CD8-positive, alpha-beta memory T cell (primary cell): ENCODE measurements at regions not wholly inside any gene's neighbourhood (a gene's known extent, or its start where the extent isn't known, plus 50 kb on each side); places are given as distances from the start of the nearest gene placed in this dataset.

Source experiments
- CTCF ChIA-PET: fragments of 350-600 bp; sonication (Branson Sonifier 250); formaldehyde crosslinking; loops from one replicate; lab custom pipeline; 2021; ENCODE audit warnings: antibody characterized with exemption; lab: Charles Lee
- POLR2A ChIA-PET: fragments of 350-600 bp; sonication (Branson Sonifier 250); formaldehyde crosslinking; loops from one replicate; lab custom pipeline; 2021; ENCODE audit warnings: antibody characterized with exemption; lab: Charles Lee
- DNase-seq, 5 donors: peaks; one replicate each; pipeline versions ENCODE4 v3.0.0 to v3.0.0-alpha.2; 2020 to 2022; ENCODE audit warnings: mixed read lengths in 1 of 5
- H3K27ac ChIP-seq: one replicate; pipeline ENCODE4 v1.7.0; 2013; ENCODE audit warnings: low read depth, mild to moderate bottlenecking, low read length, moderate library complexity
- H3K27me3 ChIP-seq: 2 replicates; pipeline ENCODE4 v1.7.0; 2013; ENCODE audit warnings: low read length, mild to moderate bottlenecking; ENCODE audit not compliant: insufficient read depth, poor library complexity, severe bottlenecking
- H3K36me3 ChIP-seq: 2 replicates; pipeline ENCODE4 v1.7.0; 2013; ENCODE audit warnings: mild to moderate bottlenecking, low read length, moderate library complexity; ENCODE audit not compliant: insufficient read depth
- H3K4me1 ChIP-seq: 2 replicates; pipeline ENCODE4 v1.7.0; 2013; ENCODE audit warnings: mild to moderate bottlenecking, low read length, moderate library complexity; ENCODE audit not compliant: insufficient read depth
- H3K4me3 ChIP-seq: 2 replicates; pipeline ENCODE4 v1.7.0; 2013; ENCODE audit warnings: mild to moderate bottlenecking, low read length
- H3K9me3 ChIP-seq: 2 replicates; pipeline ENCODE4 v1.7.0; 2013; ENCODE audit warnings: mild to moderate bottlenecking, low read length
- H3K27ac Mint-ChIP-seq, 8 donors: one replicate each; pipeline ENCODE4 v1.8.0; 2020 to 2021; ENCODE audit warnings: mixed read lengths in 8 of 8, mild to moderate bottlenecking in 6 of 8, inconsistent platforms in 3 of 8, moderate library complexity in 3 of 8
- H3K27me3 Mint-ChIP-seq, 2 donors: one replicate each; pipeline ENCODE4 v1.8.0; 2020 to 2021; ENCODE audit warnings: mixed read lengths in 2 of 2, mild to moderate bottlenecking in 1 of 2, moderate library complexity in 1 of 2
- H3K36me3 Mint-ChIP-seq, 3 donors: one replicate each; pipeline ENCODE4 v1.8.0; 2020 to 2021; ENCODE audit warnings: mixed read lengths in 3 of 3, inconsistent platforms in 1 of 3, mild to moderate bottlenecking in 1 of 3
- H3K4me1 Mint-ChIP-seq, 3 donors: one replicate each; pipeline ENCODE4 v1.8.0; 2020 to 2021; ENCODE audit warnings: mixed read lengths in 3 of 3, inconsistent platforms in 1 of 3, mild to moderate bottlenecking in 1 of 3
- H3K4me3 Mint-ChIP-seq, 7 donors: one replicate each; pipeline ENCODE4 v1.8.0; 2020 to 2021; ENCODE audit warnings: mixed read lengths in 7 of 7, mild to moderate bottlenecking in 6 of 7, moderate library complexity in 4 of 7, inconsistent platforms in 2 of 7
- H3K9me3 Mint-ChIP-seq, 5 donors: one replicate each; pipeline ENCODE4 v1.8.0; 2020 to 2022; ENCODE audit warnings: mixed read lengths in 5 of 5, mild to moderate bottlenecking in 3 of 5, moderate library complexity in 2 of 5, inconsistent platforms in 1 of 5

DNA sequence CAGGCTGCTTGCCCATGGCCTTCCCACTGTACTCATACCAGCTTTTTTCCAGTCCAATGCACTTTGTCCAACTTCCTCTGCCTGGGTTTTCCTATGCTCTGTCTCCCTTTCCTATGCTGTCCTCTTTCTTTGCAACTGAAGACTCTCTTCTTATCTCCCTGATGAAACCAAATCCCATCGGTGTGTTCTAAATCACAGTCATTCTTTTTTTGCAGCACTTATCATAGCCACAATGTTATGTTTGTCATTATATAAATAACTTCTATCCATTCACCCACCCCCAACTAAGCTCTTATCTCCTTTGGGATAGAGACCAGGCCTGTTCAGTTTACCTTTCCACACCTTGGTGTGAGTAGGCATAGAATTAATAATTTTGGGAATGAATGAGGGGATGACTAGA, 121.0 kb downstream of the GPX5 start:
- H3K4me3 Mint-ChIP-seq, result no peak overlapping the region
- Histone ChIP-seq H3K9me3 (no peaks in the 10 kb centered on the region), H3K4me1 (peaks cover 8% of the 10 kb centered on the region), H3K27ac (no peak overlapping the region), H3K36me3 (no peaks in the 10 kb centered on the region), H3K27me3 (peaks cover 10% of the 10 kb centered on the region), H3K4me3 (no peak overlapping the region)
- no peaks in the 10 kb centered on the region for H3K9me3 Mint-ChIP-seq
- H3K27ac Mint-ChIP-seq, result no peak overlapping the region
- peaks cover 11 to 16% (median 14%) of the 10 kb centered on the region in 3 donors for H3K4me1 Mint-ChIP-seq
- POLR2A ChIA-PET, result no interaction called here
- H3K36me3 Mint-ChIP-seq, result no peaks in the 10 kb centered on the region
- CTCF ChIA-PET, result no interaction called here
- peaks cover 27 to 77% of the 10 kb centered on the region in 2 donors for H3K27me3 Mint-ChIP-seq
- DNase-seq, result no peak

DNA sequence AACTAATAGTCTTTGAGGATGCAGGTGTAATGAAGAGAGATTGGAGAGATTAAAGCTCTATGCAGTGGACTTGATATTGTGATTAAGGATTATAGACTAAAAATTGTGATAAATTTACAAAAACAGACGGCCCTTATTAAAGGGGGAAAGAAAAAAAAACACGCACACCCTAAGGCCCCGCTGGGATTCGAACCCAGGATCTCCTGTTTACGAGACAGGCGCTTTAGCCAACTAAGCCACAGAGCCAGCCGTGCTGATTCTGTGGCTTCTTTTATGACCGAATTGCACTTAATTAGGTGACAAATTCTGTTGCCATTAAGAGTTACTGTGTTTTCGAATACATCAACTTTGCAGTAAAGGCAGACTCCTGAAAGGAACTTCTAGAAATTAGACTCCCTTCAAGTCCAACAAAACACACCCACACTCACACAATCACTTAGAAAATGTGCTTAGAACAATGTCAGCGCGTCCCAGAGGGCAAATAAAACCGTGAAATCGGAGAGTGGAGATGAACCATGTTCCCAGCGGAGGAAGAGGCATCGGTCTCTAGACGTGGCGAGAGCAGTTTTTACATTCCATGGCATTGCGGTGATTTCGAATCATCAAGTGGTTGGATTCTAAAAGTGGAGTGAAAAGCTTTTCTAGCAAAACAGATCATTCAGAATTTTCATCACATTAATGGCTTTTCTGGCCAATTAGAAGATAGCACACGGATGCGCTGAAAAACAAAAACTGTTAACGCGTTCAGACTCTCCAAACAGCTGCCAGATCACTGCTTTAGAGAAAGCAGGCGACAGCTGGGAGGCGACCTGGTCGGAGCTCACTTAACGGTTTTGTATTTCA, 122.6 kb downstream of the GPX5 start:
- no peak overlapping the region for H3K27ac Mint-ChIP-seq
- peaks cover 11 to 16% (median 14%) of the 10 kb centered on the region in 3 donors for H3K4me1 Mint-ChIP-seq
- POLR2A ChIA-PET, result no interaction called here
- peak in 1 of 5 donors; percentile 24 for DNase-seq
- Histone ChIP-seq H3K9me3 (no peaks in the 10 kb centered on the region), H3K27ac (no peak overlapping the region), H3K27me3 (peaks cover 10% of the 10 kb centered on the region), H3K4me1 (peaks cover 8% of the 10 kb centered on the region), H3K36me3 (no peaks in the 10 kb centered on the region), H3K4me3 (peak overlapping the region; percentile 30)
- CTCF ChIA-PET, result no interaction called here
- peak overlapping the region in 5 of 7 donors; percentile 11 to 63 (median 39) for H3K4me3 Mint-ChIP-seq
- no peaks in the 10 kb centered on the region for H3K36me3 Mint-ChIP-seq
- H3K9me3 Mint-ChIP-seq, result no peaks in the 10 kb centered on the region
- peaks cover 24 to 77% of the 10 kb centered on the region in 2 donors for H3K27me3 Mint-ChIP-seq

DNA sequence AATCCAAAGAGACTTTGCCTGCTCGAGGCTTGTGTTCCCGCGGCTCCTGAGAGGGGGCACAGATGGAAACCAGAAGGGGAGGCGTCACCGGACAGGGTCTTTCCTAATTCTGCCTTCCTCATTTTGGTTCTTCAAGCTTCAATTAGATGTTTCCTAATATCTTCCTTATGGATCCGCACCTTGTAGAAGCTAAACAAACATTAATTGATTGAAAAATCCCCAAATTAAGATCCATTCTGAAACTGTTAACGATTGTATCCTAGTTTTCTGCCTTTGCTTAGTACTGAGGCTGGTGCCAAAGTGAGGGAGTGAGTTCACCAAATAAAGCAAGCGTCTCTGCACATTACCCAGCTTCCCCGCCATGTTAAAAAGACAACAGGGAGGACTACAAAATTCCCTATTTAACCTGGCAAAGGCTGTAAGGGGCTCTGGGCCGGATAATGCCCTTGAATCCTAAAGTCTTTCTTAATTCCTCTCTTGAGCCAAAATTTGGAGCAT, 123.2 kb downstream of the GPX5 start:
- H3K36me3 Mint-ChIP-seq, result no peaks in the 10 kb centered on the region
- H3K9me3 Mint-ChIP-seq, result no peaks in the 10 kb centered on the region
- peaks cover 23 to 76% of the 10 kb centered on the region in 2 donors for H3K27me3 Mint-ChIP-seq
- H3K27ac Mint-ChIP-seq, result no peak overlapping the region
- POLR2A ChIA-PET, result no interaction called here
- Histone ChIP-seq H3K4me1 (peaks cover 8% of the 10 kb centered on the region), H3K27me3 (peaks cover 10% of the 10 kb centered on the region), H3K27ac (no peak overlapping the region), H3K36me3 (no peaks in the 10 kb centered on the region), H3K4me3 (peak overlapping the region; percentile 30), H3K9me3 (no peaks in the 10 kb centered on the region)
- peaks cover 11 to 16% (median 14%) of the 10 kb centered on the region in 3 donors for H3K4me1 Mint-ChIP-seq
- DNase-seq, result no peak
- peak overlapping the region in 3 of 7 donors; percentile 11 to 43 (median 28) for H3K4me3 Mint-ChIP-seq
- CTCF ChIA-PET, result no interaction called here

DNA sequence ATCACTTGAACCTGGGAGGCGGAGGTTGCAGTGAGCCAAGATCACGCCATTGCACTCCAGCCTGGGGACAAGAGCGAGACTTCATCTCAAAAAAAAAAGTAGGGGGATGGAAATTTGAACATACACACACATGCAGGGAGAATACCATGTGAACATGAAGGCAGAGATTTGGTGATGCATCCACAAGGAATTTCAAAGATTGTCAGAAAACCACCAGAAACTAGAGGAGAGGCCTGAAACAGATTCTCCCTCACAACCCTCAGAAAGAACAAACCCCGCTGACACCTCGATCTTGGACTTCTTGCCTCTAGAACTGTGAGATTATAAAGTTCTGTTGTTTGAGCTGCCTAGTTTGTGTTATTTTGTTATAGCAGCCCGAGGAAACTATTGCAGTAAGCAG, 125.5 kb downstream of the GPX5 start:
- ChIA-PET CTCF (no interaction called here), POLR2A (no interaction called here)
- Histone ChIP-seq H3K36me3 (no peaks in the 10 kb centered on the region), H3K27me3 (peaks cover 10% of the 10 kb centered on the region), H3K4me1 (peaks cover 8% of the 10 kb centered on the region), H3K9me3 (no peaks in the 10 kb centered on the region), H3K4me3 (no peak overlapping the region), H3K27ac (no peak overlapping the region)
- Mint-ChIP-seq H3K4me1 (peaks cover 11 to 16% (median 14%) of the 10 kb centered on the region in 3 donors), H3K27me3 (peaks cover 32 to 76% of the 10 kb centered on the region in 2 donors), H3K27ac (no peak overlapping the region), H3K9me3 (no peaks in the 10 kb centered on the region), H3K4me3 (no peak overlapping the region), H3K36me3 (no peaks in the 10 kb centered on the region)
- DNase-seq, result no peak

DNA sequence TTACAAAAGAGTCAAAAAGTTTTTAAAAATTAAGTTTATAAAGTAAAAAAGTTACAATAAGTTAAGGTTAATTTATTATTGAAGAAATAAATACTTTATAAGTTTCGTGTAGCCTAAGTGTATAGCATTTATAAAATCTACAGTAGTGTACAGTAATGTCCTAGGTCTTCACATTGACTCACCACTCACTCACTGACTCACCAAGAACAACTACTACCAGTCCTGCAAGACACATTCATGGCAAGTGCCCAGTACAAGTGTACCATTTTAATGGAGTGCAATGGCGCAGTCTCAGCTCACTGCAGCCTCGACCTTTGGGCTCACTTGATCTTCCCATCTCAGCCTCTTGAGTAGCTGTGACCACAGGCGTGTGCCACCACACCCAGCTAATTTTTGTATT, 128.2 kb downstream of the GPX5 start:
- no peak for DNase-seq
- Histone ChIP-seq H3K4me3 (no peak overlapping the region), H3K27ac (no peak overlapping the region), H3K9me3 (no peaks in the 10 kb centered on the region), H3K27me3 (peaks cover 15% of the 10 kb centered on the region), H3K4me1 (peaks cover 9% of the 10 kb centered on the region), H3K36me3 (no peaks in the 10 kb centered on the region)
- Mint-ChIP-seq H3K4me1 (peaks cover 13 to 24% (median 23%) of the 10 kb centered on the region in 3 donors), H3K9me3 (peaks cover 0 to 6% (median 0%) of the 10 kb centered on the region in 5 donors), H3K27me3 (peaks cover 43 to 80% of the 10 kb centered on the region in 2 donors), H3K27ac (no peak overlapping the region), H3K4me3 (no peak overlapping the region), H3K36me3 (peaks cover 0 to 2% (median 0%) of the 10 kb centered on the region in 3 donors)
- ChIA-PET POLR2A (no interaction called here), CTCF (no interaction called here)

DNA sequence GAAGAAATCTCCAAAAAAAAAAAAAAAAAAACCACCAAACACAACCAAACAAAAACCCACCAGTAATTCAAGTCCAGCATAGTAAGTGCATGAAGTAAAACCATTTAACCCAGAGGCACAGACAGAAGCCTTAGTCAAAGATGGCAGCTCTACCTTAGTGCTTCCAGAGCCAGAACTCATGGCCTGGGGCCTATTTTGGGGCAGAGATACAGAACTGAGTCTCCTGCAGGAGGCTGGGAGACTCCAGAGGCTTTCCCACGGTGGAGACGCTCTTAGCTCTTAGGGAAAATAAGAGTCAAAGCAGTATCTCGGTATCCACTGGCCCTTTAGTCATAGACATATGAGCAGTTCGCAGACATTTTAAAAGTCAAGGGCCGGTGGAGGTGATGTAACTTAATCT, 129.5 kb downstream of the GPX5 start:
- Mint-ChIP-seq H3K27ac (no peak overlapping the region), H3K4me1 (peaks cover 11 to 21% (median 20%) of the 10 kb centered on the region in 3 donors), H3K4me3 (no peak overlapping the region), H3K27me3 (peaks cover 51 to 83% of the 10 kb centered on the region in 2 donors), H3K36me3 (peaks cover 0 to 4% (median 0%) of the 10 kb centered on the region in 3 donors), H3K9me3 (peaks cover 0 to 6% (median 0%) of the 10 kb centered on the region in 5 donors)
- no peak overlapping the region for H3K27ac ChIP-seq
- no peaks in the 10 kb centered on the region for H3K36me3 ChIP-seq
- POLR2A ChIA-PET, result no interaction called here
- peaks cover 12% of the 10 kb centered on the region for H3K4me1 ChIP-seq
- H3K9me3 ChIP-seq, result no peaks in the 10 kb centered on the region
- CTCF ChIA-PET, result interaction anchor here (0.7 kb wide), 1 partner anchor 447 kb away, joined by 3 read pairs; no protein-coding TSS in a partner anchor
- H3K4me3 ChIP-seq, result no peak overlapping the region
- H3K27me3 ChIP-seq, result peaks cover 20% of the 10 kb centered on the region
- no peak for DNase-seq

DNA sequence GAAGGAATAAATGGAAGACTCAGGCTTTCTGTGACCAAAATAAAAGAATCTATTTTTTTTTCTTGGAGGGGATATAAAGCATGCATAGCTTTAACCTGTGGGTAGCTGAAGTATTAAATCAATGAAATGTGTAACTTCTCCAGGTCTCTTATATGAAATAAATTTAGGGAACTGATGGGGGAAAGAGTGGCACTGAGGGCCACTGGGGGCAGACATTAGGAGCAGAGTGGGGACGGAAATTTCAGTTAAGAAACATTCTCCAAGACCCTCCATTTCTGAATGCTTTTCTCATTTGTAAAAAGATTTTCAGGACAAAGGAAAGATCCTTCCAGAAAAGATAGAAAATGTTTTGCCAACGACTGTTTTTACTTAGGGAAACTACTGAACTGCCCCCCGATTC, 131.0 kb downstream of the GPX5 start:
- POLR2A ChIA-PET, result no interaction called here
- Mint-ChIP-seq H3K4me3 (peak overlapping the region in 2 of 7 donors; percentile 10 to 50), H3K36me3 (peaks cover 0 to 4% (median 0%) of the 10 kb centered on the region in 3 donors), H3K4me1 (peaks cover 11 to 21% (median 20%) of the 10 kb centered on the region in 3 donors), H3K27me3 (peaks cover 48 to 82% of the 10 kb centered on the region in 2 donors), H3K27ac (peak overlapping the region in 1 of 8 donors; percentile 24), H3K9me3 (peaks cover 0 to 6% (median 0%) of the 10 kb centered on the region in 5 donors)
- Histone ChIP-seq H3K9me3 (no peaks in the 10 kb centered on the region), H3K27me3 (peaks cover 20% of the 10 kb centered on the region), H3K27ac (no peak overlapping the region), H3K4me3 (no peak overlapping the region), H3K36me3 (no peaks in the 10 kb centered on the region), H3K4me1 (peaks cover 12% of the 10 kb centered on the region)
- DNase-seq, result no peak
- CTCF ChIA-PET, result no interaction called here

DNA sequence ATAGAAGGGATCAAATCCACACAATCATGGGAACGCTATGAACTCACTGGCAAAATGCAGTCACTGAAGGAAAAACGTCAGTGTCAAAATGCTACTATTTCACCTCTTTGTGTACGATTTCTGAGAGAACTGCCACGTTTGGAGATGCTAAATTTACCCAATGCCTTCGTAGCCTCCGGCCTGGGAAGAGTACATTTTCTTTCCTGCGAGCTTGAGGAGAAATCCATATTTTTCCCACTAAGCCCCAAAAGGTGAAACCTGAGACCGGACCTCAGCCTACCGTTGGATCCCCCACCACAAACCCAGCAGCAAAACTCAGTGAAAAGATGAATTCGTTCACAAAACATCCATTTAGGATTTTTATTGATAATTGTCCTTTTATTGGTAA, 131.7 kb downstream of the GPX5 start:
- H3K9me3 Mint-ChIP-seq, result peaks cover 0 to 6% (median 0%) of the 10 kb centered on the region in 5 donors
- Histone ChIP-seq H3K4me1 (peaks cover 12% of the 10 kb centered on the region), H3K36me3 (no peaks in the 10 kb centered on the region), H3K9me3 (no peaks in the 10 kb centered on the region), H3K4me3 (no peak overlapping the region), H3K27me3 (peaks cover 20% of the 10 kb centered on the region), H3K27ac (no peak overlapping the region)
- ChIA-PET CTCF (no interaction called here), POLR2A (no interaction called here)
- H3K27me3 Mint-ChIP-seq, result peaks cover 46 to 75% of the 10 kb centered on the region in 2 donors
- peaks cover 0 to 4% (median 0%) of the 10 kb centered on the region in 3 donors for H3K36me3 Mint-ChIP-seq
- H3K4me1 Mint-ChIP-seq, result peaks cover 11 to 21% (median 20%) of the 10 kb centered on the region in 3 donors
- H3K27ac Mint-ChIP-seq, result peak overlapping the region in 1 of 8 donors; percentile 24
- peak overlapping the region; percentile 17 to 79 (median 74) for H3K4me3 Mint-ChIP-seq
- no peak for DNase-seq
